Ascending aorta (tissue), 2 donors: ENCODE measurements at regions not wholly inside any gene's neighbourhood (a gene's known extent, or its start where the extent isn't known, plus 50 kb on each side); places are given as distances from the start of the nearest gene placed in this dataset.

Experiments
- DNase-seq, 2 donors: peaks; one replicate each; pipeline ENCODE4 v3.0.0-alpha.2; 2019; ENCODE audit warnings: low spot score in 2 of 2
- H3K27ac ChIP-seq, 2 donors: fragments of 200-600 bp; sonication (generic); one replicate each; pipeline ENCODE4 v1.5.1; 2016 to 2017; ENCODE audit warnings: mild to moderate bottlenecking in 1 of 2
- H3K27me3 ChIP-seq: fragments of 200-600 bp; sonication (generic); one replicate; pipeline ENCODE4 v1.5.1; 2017
- H3K36me3 ChIP-seq, 2 donors: fragments of 200-600 bp; sonication (generic); one replicate each; pipeline ENCODE4 v1.5.1; 2016
- H3K4me1 ChIP-seq, 2 donors: fragments of 200-600 bp; sonication (generic); one replicate each; pipeline ENCODE4 v1.5.1; 2016 to 2017; ENCODE audit warnings: mild to moderate bottlenecking in 1 of 2
- H3K4me3 ChIP-seq, 2 donors: fragments of 200-600 bp; sonication (generic); one replicate each; pipeline ENCODE4 v1.5.1; 2016 to 2017; ENCODE audit warnings: mild to moderate bottlenecking in 1 of 2
- H3K9me3 ChIP-seq, 2 donors: fragments of 200-600 bp; sonication (generic); one replicate each; pipeline ENCODE4 v1.5.1; 2016
- CTCF ChIP-seq, 3 experiments: fragments of 200-600 bp in 2 of 3; fragments of 450-650 bp in 1 of 3; sonication (generic) in 2 of 3; IDR thresholded peaks; one replicate each; pipeline ENCODE4 v1.5.1; 2016 to 2019; ENCODE audit warnings: antibody characterized with exemption in 3 of 3, mild to moderate bottlenecking in 1 of 3, moderate library complexity in 1 of 3
- intact Hi-C: fragments of 100-400 bp; cut with DNase I; formaldehyde crosslinking; loops from one replicate; pipeline ENCODE4 v1.15.1; 2023

- no peaks in the 10 kb centered on the region for H3K27me3 ChIP-seq
- H3K4me3 ChIP-seq: no peak overlapping the region
- H3K4me1 ChIP-seq: no peaks in the 10 kb centered on the region
- intact Hi-C loops: no loop called here
- no peak for DNase-seq
- TF ChIP-seq CTCF (IDR thresholded peaks at IDR 0.05): no peak
- H3K9me3 ChIP-seq: no peaks in the 10 kb centered on the region
- no peak overlapping the region for H3K27ac ChIP-seq
- no peaks in the 10 kb centered on the region for H3K36me3 ChIP-seq
Measured at GRCh38 chr4:7121866-7122653, 54.2 kb upstream of the GRPEL1 start.

DNA sequence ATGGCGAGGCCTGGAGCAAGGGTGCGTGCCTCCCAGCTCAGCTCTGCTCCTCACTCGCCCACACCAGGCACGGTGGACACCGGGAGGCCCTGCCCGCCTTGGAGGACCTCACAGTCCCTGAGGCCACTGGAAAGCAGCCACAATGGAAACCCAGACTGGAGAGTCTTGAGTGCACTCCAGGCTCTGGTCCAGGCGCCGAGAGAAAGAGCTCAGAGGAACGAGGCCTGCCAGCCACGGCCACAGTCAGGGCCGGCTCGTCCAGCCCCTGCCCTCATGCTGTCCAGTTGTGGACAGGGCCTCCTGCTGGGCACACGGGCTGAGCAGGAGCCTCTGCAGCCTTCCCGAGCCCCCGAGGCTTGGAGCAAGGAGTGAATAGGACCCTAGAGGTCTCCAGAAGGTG, 53.3 kb upstream of the GRPEL1 start:
- Histone ChIP-seq H3K27me3 (no peaks in the 10 kb centered on the region), H3K27ac (no peak overlapping the region), H3K9me3 (no peaks in the 10 kb centered on the region), H3K4me1 (no peaks in the 10 kb centered on the region), H3K4me3 (no peak overlapping the region), H3K36me3 (no peaks in the 10 kb centered on the region)
- DNase-seq: no peak
- TF ChIP-seq CTCF (IDR thresholded peaks at IDR 0.05): no peak
- intact Hi-C loops: no loop called here

DNA sequence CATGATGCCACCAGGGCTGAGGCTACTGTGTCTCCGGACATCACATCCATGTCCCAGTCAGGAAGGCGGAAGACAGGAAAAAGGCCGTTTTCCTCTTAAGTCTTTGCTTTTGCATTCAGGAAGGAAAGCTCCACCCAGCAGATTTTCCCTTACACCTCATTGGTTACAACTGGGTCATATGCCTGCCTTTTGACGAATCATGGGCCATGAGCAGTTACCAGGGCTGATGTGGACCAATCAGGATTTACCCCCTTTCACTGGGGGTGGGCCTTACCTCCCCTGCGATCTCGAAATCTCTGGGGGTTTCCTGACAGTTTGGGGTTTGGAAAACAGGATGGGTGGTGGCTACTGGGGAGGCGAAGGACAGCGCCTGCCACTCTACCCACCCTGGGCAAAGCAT, 52.5 kb upstream of the GRPEL1 start:
- intact Hi-C loops: no loop called here
- H3K4me3 ChIP-seq: no peak overlapping the region

DNA sequence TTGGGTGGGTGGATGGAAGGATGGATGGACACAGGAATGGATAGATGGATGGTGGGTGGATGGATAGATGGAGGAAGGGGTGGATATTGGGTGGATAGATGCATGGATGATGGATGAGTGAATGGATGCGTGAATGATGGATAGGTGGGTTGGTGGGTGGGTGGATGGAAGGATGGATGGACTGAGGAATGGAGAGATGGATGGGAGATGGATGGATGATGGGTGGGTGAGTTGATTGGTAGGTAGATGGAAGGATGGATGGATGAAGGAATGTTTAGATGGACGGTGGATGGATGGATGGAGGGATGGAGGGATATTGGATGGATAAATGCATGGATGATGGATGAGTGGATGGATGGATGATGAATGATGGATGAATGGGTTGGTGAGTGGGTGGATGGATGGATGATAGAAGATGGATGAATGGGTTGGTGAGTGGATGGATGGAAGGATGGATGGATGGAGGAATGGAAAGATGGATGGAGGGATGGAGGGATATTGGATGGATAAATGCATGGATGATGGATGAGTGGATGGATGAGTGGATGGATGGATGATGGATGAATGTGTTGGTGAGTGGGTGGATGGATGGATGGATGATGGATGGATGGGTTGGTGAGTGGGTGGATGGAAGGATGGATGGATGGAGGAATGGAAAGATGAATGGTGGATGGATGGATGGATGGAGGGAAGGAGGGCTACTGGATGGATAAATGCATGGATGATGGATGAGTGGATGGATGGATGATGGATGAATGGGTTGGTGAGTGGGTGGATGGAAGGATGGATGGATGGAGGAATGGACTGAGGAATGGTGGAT, 50.4 kb upstream of the GRPEL1 start:
- Histone ChIP-seq H3K27me3 (no peaks in the 10 kb centered on the region), H3K4me1 (no peaks in the 10 kb centered on the region), H3K9me3 (no peaks in the 10 kb centered on the region), H3K4me3 (no peak overlapping the region), H3K36me3 (no peaks in the 10 kb centered on the region), H3K27ac (no peak overlapping the region)
- TF ChIP-seq CTCF (IDR thresholded peaks at IDR 0.05): no peak
- DNase-seq: no peak
- intact Hi-C loops: no loop called here

More for the DNA sequence above, 52.5 kb upstream of the GRPEL1 start:
- Histone ChIP-seq H3K9me3 (no peaks in the 10 kb centered on the region), H3K4me1 (no peaks in the 10 kb centered on the region), H3K27ac (no peak overlapping the region), H3K36me3 (no peaks in the 10 kb centered on the region), H3K27me3 (no peaks in the 10 kb centered on the region)
- no peak for TF ChIP-seq CTCF (IDR thresholded peaks at IDR 0.05)
- no peak for DNase-seq
